GM19238 (cell line): ENCODE measurements at regions not wholly inside any gene's neighbourhood (a gene's known extent, or its start where the extent isn't known, plus 50 kb on each side); places are given as distances from the start of the nearest gene placed in this dataset.

ENCODE experiments used
- DNase-seq: peaks from one replicate; pipeline ENCODE4 v3.0.0; 2011; ENCODE audit warnings: low spot score; ENCODE audit not compliant: insufficient read length

GRCh38 chr6:148143771-148144170 lies 198.9 kb upstream of the SASH1 start:
- no peak for DNase-seq

GRCh38 chr6:148144917-148145521 lies 197.6 kb upstream of the SASH1 start:
- peak; percentile 7 for DNase-seq

GRCh38 chr6:148146717-148147462 lies 195.7 kb upstream of the SASH1 start:
- DNase-seq: no peak

- no peak for DNase-seq
Measured at GRCh38 chr6:148147463-148147830, 195.2 kb upstream of the SASH1 start.

- DNase-seq: no peak
Measured at GRCh38 chr6:148151896-148152643, 190.6 kb upstream of the SASH1 start.

- DNase-seq: no peak
Measured at GRCh38 chr6:148154668-148155067, 188.0 kb upstream of the SASH1 start.

- DNase-seq: no peak
Measured at GRCh38 chr6:148155293-148155692, 187.3 kb upstream of the SASH1 start.

- DNase-seq: no peak
Measured at GRCh38 chr6:148157841-148158240, 184.8 kb upstream of the SASH1 start.

GRCh38 chr6:148164645-148165044 lies 178.0 kb upstream of the SASH1 start:
- DNase-seq: no peak

GRCh38 chr6:148166339-148166968 lies 176.2 kb upstream of the SASH1 start:
- no peak for DNase-seq

- no peak for DNase-seq
Measured at GRCh38 chr6:148169706-148170105, 172.9 kb upstream of the SASH1 start.

- no peak for DNase-seq
Measured at GRCh38 chr6:148170286-148170685, 172.4 kb upstream of the SASH1 start.

GRCh38 chr6:148173548-148173947 lies 169.1 kb upstream of the SASH1 start:
- no peak for DNase-seq

GRCh38 chr6:148175550-148176188 lies 167.0 kb upstream of the SASH1 start:
- no peak for DNase-seq

GRCh38 chr6:148177589-148178233 lies 164.9 kb upstream of the SASH1 start:
- peak; percentile 4 for DNase-seq

- no peak for DNase-seq
Measured at GRCh38 chr6:148179786-148180185, 162.9 kb upstream of the SASH1 start.

GRCh38 chr6:148182378-148182777 lies 160.3 kb upstream of the SASH1 start:
- DNase-seq: no peak

GRCh38 chr6:148183776-148184175 lies 158.9 kb upstream of the SASH1 start:
- DNase-seq: no peak

- no peak for DNase-seq
Measured at GRCh38 chr6:148186916-148187315, 155.7 kb upstream of the SASH1 start.

GRCh38 chr6:148192310-148192709 lies 150.3 kb upstream of the SASH1 start:
- DNase-seq: no peak

GRCh38 chr6:148193063-148193680 lies 149.5 kb upstream of the SASH1 start:
- no peak for DNase-seq
